GM21390 (cell line): ENCODE measurements at regions not wholly inside any gene's neighbourhood (a gene's known extent, or its start where the extent isn't known, plus 50 kb on each side); places are given as distances from the start of the nearest gene placed in this dataset.
"Not testable (repeated sequence)": the region's sequence is repeated elsewhere in the genome, so short reads cannot be mapped to it uniquely, and the experiment has no call there.

Experiments
- ATAC-seq: cut with Tn5 transposase; IDR thresholded peaks from one replicate; pipeline ENCODE4 v1.9.1; 2021; ENCODE audit not compliant: unreplicated experiment

DNA sequence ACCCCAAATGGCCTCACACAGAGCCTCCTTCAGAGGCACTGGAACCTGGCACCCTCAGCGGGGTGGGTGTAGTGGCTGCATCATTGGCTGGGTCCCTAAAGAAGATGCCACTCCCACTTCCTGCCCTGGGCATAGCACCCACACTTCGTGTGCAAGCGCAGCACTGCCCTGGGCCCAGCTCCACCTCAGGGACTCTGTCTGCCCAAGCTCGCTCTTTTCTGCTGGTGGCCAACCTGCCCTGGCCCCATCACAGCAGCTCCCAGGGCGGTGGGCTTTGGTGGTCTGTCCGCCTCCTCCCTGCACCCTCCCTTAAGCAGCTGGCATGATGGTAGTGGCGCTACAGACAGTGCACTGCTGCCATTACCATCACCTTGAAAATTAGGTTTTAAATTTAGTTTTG is 829.3 kb upstream of the BRINP3 start:
- no peak for ATAC-seq

DNA sequence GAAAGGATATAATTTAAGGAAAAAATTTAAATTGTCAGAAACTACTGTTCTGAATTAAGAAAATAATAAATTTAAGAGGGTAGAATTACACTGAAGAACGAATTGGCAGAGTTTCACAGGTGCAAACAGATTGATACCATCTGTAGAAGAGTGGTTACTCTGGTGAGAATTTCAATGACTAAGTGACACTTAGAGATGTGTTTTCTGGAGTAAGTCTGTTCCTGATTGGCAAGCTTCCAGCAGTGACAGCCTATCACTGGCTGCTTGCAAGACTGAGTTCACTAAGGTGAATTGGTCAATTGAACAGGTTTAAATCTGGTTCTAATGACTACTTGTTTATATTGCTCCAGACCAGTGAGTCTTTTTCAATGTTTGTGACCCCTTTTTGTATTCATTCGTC is 838.2 kb upstream of the RGS18 start:
- ATAC-seq, result no peak

DNA sequence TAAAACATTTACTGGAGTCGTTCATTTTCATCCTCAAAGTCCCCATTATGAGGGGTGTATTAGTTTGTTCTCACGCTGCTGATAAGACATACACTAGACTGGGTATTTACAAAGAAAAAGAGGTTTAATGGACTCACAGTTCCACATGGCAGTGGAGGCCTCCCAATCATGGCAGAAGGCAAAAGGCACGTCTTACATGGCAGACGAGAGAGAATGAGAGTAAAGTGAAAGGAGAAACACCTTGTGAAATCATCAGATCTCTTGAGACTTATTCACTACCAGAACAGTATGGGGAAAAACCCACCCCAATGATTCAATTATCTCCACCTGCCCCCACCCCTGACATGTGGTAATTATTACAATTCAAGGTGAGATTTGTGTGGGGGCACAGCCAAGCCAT is 830.4 kb upstream of the RGS18 start:
- no peak for ATAC-seq

DNA sequence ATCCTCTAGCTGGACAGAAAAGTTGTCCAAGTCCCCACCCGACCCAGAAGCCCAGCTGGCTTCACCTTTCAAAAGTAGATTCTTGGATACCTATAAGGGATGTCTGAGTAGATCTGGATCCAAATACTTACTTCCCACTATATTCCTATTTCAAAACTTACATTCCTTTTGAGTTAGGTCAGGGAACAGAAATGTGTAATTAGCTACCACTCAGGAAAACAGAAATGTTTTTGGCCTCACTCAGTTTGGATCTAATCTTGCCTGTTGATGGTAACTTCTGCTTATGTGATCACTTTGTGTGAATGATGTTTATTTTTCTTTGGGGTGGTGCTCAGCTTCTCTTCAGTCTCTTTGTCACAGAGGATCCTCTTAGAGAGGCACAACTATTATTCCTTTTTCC is 814.4 kb upstream of the RGS18 start:
- no peak for ATAC-seq

DNA sequence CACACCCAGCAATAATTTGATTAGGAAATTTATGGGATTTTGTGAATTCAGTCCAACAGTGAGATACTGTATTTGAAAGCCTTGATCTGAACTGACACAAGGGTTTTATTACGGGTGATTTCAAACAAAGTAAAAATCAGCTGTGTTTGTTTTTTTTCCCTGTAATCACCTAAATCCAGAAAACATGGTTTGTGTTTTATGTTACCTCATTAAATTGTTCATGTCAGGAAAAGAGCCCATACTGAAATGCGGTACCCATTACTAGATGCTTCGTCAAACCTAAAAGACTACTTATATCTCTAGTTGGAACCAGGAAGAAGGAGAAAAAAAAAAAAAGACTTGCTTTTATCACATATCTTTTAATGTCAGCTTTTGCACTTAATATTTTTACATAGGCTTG is 811.9 kb upstream of the RGS18 start:
- ATAC-seq, result no peak

DNA sequence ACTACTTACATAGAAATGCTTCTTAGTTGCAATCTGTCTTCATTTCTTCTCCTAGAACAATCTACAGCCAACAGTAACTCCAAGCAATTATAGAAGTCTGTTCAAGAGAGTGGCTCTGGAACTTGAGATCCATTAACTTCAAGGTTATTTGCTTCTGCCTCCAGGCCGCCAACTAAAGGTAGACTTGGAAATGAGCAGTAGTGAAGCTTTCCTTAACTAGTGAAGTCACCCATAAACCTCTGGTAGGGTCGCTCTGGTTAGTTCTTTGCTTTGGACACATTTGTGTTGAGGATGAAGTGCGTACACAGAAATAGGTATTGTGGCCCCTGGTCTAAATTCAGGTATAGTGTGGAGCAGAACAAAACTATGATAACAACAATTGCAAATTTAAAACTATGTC is 809.9 kb upstream of the RGS18 start:
- ATAC-seq, result no peak

DNA sequence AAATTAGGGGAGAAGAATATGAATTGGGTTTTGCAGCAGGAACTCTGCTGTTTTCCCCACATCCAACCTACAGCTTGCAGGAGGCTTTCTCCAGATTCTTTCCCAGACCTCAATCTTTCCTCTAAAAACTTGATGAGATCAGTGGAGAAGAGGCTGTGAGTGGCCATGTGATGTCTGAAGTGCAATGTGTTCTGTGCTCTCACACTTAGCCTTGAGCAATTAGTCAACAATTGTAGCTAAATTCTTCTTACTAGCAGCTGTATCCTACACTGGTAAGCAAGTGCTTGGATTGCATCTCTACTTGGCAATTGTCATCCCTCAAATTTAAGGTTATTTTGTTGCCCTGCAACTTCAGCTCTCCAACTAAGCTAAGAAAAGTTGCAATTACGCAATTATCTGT is 807.3 kb upstream of the RGS18 start:
- no peak for ATAC-seq

DNA sequence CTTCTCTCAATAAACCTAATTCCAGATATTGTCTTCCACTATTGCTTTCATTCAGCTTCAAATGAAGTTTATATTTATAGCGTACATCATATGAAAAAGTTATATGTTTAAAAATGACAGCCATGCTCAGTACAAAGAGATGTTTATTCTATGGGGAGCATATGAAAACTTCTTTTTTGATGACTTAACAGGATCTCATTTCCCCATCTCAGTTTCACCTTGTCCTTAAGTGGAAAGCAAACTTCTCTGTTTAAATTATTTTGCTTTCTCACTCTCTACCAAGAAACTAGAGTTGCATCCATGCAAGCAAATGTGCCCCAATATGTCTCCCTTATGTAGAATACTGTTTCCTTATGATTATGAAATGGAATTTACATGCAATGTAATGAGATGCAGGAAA is 799.5 kb upstream of the RGS18 start:
- ATAC-seq, result no peak

DNA sequence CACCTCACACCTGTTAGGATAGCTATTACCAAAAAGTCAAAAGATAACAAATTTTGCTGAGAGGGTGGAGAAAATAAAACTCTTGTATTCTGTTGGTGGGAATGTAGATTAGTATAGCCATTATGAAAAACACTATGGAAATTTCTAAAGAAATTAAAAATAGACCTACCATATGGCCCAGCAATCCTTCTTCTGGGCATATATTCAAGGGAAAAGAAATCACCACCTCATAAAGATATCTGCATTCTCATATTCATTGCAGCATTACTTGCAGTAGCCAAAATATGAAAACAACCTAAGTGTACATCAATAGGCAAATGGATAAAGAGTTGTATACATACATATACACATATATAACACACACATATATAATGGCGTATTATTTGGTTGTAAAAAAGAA is 791.6 kb upstream of the RGS18 start:
- ATAC-seq, result no peak

DNA sequence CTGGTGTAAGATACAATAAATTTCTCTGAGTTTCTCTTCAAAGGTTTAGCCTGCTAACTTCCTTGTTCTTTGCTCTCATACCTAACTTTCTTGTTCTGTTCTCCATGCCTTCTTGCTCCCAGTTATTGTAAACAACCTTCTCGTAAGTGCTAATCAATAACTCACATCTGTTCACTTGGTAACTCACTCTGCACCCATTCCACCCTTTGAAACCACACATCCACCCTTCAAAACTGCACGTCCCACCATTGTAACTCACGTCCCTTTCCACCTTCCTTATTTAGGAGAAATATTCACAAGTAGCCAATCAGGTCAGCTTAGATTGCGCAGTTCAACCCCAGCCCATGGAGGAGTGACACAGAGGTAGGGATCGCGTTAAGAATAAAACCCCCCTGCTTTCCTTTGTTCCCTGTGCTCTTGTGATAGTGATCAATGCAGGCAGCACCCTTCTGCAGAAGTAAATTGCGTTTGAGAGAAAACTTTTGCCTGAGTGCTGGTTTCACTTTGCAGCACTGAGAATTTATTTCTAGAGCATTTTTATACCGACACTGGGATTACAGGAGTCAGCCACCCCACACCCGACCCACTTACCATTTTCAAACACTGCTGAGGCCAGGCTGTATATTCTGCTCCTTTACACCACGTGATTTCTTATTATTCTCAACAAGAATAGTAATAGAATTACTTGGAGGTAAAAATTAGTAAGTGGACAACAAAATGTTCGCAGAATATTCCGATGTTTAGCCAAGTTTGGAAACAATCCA is 789.2 kb upstream of the RGS18 start:
- no peak for ATAC-seq

DNA sequence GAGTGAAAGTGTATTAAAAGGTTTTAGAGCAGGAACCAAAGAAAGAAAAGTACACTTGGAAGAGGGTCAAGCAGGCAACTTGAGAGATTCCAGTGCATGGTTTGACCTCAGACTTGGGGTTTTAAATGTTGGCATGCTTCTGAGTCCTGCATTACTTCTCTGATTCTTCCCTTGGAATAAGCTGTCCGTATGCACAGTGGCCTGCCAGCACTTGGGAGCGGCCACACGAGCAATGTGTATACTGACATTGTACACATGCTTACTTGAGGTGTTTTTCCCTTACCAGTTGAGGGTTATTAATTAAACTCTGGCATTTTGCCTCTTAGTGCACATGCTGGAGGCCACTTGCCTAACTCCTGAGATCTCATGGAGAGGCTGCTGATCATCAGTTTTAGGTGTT is 786.6 kb upstream of the RGS18 start:
- no peak for ATAC-seq

DNA sequence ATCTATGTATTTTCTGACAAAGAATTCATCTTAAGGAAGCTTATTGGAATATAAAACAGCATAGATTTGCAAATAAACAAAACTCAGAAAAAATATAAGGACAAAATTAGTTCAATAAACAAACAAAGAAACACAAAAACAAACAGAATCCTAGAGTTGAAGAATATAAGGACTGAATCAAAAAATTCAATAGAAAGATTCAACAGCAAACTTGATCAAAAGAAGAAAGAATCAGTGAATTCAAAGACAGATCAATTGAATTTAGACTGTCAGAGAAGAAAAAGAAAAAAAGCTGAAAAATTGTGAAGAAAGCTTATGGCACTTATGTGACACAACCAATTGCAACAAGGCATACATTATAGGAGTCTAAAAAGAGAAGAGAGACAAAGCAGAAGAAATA is 770.0 kb upstream of the RGS18 start:
- ATAC-seq, result no peak

DNA sequence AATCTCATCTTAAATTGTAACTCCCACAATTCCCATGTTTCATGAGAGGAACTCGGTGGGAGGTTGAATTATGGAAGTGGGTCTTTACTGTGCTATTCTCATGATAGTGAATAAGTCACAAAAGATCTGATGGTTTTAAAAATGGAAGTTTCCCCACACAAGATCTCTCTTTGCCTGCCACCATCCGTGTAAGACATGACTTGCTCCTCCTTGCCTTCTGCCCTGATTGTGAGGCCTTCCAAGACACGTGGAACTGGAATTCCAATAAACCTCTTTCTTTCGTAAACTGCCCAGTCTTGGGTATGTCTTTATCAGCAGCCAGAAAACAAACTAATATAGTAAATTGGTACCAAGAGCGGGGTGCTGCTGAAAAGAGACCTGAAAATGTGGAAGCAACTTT is 761.6 kb upstream of the RGS18 start:
- no peak for ATAC-seq

DNA sequence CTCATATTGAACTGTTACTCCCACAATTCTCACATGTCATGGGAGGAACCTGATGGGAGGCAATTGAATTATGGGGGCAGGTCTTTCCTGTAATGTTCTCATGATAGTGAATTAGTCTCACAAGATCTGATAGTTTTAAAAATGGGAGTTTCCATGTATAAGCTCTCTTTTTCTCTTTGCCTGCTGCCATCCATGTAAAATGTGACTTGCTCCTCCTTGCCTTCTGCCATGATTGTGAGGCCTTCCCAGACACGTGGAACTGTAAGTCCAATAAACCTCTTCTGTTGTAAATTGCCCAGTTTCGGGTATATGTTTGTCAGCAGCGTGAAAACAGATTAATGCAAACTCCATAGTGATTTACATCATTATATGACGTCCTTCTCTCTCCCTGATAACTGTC is 759.7 kb upstream of the RGS18 start:
- no peak for ATAC-seq

DNA sequence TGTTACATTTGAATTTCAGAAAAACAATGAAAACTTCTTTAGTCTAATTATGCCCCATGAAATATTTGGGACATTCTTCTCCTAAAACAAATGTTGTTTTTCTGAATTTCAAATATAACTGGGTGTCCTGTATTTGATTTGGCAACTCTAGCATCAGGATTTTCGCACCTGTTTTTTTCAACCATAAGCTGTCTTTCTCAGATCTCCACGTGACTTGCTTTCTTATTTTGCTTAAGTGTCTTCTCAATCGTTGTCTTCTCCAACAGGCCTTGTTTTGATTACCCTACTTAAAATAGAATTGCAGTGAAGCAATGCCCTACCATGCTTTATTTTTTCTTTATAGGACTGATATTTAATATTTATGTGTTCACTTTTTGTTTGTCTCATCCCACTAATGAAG is 752.8 kb upstream of the RGS18 start:
- no peak for ATAC-seq

DNA sequence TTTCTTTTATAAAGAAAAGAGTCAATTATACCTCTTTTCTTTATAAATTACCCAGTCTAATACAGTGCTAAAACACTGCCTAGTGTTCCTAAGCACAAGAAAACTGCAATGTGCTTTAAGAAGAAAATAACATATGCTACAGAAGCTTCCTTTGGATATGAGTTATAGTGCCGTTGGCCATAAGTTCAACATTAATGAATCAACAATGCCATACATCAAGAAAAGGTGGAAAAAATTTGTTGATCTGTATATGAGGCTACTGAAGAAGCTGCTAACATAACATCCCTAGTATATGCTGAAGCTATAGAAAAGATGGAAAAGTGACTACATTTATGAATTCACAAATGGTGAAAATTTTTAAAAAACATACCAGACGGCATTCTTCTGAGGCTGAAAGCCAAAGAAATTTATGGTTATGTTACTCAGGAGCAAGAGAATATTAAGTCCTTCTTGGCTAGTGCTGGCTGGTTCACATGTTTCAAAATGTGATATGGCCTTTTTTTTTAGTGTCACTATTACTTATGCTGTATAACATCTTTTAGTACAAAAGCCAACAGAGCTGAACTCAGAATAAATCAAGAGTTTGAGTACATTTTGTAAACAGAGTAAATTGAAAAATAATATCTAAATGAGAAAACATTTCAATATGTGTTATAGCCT is 743.2 kb upstream of the RGS18 start:
- ATAC-seq, result no peak

DNA sequence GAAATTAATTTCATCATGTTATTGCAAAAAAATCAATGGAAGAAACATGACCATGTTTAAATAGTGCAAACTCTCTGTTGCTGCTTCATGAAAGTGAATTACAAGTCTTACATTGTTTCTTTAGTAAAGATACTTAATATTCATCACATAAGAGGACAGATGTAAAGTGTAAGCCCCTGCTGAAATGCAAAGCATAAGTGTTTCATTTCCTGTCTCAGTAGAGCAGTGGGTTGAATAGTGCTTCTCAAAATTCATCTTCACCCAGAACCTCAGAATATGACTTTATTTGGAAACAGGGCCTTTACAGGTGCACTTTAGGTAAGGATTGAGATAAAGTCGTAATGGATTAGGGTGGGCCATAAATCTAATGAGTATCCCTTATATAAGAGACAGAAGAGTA is 738.4 kb upstream of the RGS18 start:
- no peak for ATAC-seq

DNA sequence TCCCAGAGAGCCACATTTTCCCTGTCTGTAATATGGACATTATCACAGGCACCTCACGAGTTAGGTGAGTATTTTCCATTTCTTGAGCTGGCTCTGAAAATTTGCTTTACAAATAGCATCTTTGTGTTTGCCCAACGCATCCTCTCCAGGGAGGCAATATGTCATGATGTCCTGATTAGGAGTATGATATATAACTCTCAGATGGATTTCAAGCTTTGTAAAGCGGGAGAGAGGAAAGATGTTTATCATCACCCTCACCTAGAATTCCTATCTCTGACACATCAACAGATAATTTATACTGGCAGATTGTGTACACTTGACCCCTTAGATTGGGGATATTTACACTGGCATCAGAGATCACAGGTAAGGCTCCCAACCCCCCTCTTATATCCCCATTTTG is 730.7 kb upstream of the RGS18 start:
- ATAC-seq, result no peak

DNA sequence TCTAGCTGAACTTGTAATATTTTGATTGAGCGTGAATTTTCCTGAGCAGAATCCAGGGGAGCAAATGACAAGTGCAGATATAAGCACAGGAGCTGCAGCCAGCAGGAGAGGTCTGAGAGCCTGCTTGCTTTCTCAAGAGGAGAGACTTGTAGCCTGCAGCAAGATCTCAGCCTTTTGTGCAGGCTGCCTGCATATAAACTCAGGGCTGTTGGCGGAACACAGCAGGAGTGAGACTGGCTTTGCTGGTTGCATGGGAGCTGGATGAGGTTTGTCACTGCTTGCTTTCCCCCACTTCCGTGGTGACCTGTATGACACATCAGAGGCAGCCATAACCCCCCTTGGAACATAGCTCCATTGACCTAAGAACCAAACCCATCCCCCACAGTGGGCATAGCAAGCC is 725.4 kb upstream of the RGS18 start:
- ATAC-seq, result no peak

DNA sequence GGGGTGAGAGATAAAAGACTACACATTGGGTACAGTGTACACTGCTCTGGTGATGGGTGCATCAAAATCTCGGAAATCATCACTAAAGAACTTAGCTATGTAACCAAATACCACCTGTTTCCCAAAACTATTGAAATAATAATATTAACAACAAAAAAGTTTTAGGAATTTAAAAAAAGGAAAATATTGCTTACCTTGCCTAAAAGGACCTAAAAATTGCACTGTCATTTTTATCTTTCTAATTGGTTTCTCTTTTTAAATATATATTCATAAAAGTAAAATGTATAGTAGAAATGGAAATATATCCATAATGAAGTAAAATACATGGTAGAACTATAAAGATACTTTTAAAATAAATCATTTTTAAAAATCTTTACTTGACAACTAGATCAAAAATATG is 719.3 kb upstream of the RGS18 start:
- ATAC-seq, result no peak

DNA sequence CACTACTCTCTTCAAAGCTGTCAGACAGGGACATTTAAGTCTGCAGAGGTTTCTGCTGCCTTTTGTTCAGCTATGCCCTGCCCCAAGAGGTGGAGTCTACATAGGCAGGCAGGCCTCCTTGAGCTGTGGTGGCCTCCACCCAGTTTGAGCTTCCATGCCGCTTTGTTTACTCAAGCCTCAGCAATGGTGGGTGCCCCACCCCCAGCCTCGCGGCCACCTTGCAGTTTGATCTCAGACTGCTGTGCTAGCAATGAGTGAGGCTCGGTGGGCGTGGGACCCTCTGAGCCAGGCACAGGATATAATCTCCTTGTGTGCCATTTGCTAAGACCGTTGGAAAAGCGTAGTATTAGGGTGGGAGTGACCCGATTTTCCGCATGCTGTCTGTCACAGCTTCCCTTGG is 710.0 kb upstream of the RGS18 start:
- ATAC-seq, result not testable (repeated sequence)

DNA sequence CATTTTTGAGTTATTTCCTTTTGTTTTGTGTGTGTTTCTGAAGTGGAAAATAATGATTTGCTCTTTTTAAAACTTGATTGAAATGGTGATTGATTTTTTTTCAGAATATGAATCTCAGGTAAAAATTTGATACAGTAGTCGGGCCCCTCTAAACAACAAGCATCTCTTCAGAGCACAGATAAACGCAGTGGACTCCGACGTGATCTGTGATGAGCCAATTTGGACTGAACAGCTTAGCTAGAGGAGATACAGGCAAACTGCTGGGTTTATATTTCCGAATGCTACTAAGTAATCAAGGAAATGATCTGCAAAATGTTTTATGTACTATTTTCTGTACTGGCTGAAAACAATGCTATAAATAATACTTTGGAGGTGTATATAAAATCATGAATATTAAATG is 705.7 kb upstream of the RGS18 start:
- ATAC-seq, result no peak

DNA sequence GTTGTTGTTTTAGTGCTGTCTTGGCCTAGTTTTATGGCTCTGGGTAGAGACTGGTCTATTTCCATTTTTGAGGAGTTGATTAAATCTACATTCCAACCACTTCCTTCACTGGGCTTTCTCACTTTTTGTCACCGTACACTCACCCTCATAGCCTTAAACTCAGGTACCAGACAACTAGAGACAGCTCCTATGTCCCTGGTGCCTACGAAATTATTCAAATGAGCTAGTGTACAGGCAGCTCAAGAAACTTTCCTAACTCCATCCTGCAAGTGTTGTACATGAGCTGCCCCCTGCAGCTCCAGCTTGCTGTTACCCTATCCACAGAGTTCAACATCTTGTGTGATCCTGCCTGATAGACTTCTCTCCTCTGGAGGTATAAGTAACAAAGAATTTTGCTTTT is 704.8 kb upstream of the RGS18 start:
- no peak for ATAC-seq
